Upper lobe of right lung (tissue), 1 donor: ENCODE measurements at regions not wholly inside any gene's neighbourhood (a gene's known extent, or its start where the extent isn't known, plus 50 kb on each side); places are given as distances from the start of the nearest gene placed in this dataset.

Source experiments
- ATAC-seq: fragments of 200-7000 bp; cut with Tn5 transposase; one replicate; pipeline ENCODE4 v1.9.1; 2020; ENCODE audit warnings: mild to moderate bottlenecking, moderate library complexity
- DNase-seq: peaks from one replicate; pipeline ENCODE4 v3.0.0-alpha.2; 2020
- H3K27ac ChIP-seq: fragments of 200-600 bp; one replicate; pipeline ENCODE4 v1.8.0; 2022
- H3K27me3 ChIP-seq: fragments of 200-600 bp; one replicate; pipeline ENCODE4 v1.8.0; 2022; ENCODE audit warnings: mild to moderate bottlenecking
- H3K36me3 ChIP-seq: fragments of 200-600 bp; one replicate; pipeline ENCODE4 v1.8.0; 2022
- H3K4me1 ChIP-seq: fragments of 200-600 bp; one replicate; pipeline ENCODE4 v1.8.0; 2022
- H3K4me3 ChIP-seq: fragments of 200-600 bp; one replicate; pipeline ENCODE4 v1.8.0; 2022; ENCODE audit warnings: mild to moderate bottlenecking
- H3K9me3 ChIP-seq: fragments of 200-600 bp; one replicate; pipeline ENCODE4 v1.8.0; 2022
- intact Hi-C: fragments of 100-400 bp; cut with DNase I; formaldehyde crosslinking; loops from one replicate; pipeline ENCODE4 v1.11.0; 2022
- TF ChIP-seq, protein P1 (sequence below): fragments of 200-600 bp; IDR thresholded peaks from one replicate; pipeline ENCODE4 v1.8.0; 2022; ENCODE audit warnings: antibody characterized with exemption
- donor health status: DM: no; HTN: yes; CAD: no; lungs with severe emphysema.

- Histone ChIP-seq H3K4me3 (no peak overlapping the region), H3K27ac (no peak overlapping the region), H3K4me1 (no peaks in the 10 kb centered on the region), H3K27me3 (peaks cover 6% of the 10 kb centered on the region), H3K9me3 (no peaks in the 10 kb centered on the region), H3K36me3 (no peaks in the 10 kb centered on the region)
- TF ChIP-seq, protein P1, sequence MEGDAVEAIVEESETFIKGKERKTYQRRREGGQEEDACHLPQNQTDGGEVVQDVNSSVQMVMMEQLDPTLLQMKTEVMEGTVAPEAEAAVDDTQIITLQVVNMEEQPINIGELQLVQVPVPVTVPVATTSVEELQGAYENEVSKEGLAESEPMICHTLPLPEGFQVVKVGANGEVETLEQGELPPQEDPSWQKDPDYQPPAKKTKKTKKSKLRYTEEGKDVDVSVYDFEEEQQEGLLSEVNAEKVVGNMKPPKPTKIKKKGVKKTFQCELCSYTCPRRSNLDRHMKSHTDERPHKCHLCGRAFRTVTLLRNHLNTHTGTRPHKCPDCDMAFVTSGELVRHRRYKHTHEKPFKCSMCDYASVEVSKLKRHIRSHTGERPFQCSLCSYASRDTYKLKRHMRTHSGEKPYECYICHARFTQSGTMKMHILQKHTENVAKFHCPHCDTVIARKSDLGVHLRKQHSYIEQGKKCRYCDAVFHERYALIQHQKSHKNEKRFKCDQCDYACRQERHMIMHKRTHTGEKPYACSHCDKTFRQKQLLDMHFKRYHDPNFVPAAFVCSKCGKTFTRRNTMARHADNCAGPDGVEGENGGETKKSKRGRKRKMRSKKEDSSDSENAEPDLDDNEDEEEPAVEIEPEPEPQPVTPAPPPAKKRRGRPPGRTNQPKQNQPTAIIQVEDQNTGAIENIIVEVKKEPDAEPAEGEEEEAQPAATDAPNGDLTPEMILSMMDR = no peak
- intact Hi-C loops = no loop called here
- DNase-seq (peak; percentile 19), ATAC-seq (no peak)
Measured at GRCh38 chr1:22323846-22324504, 127.7 kb upstream of the ZBTB40 start.

GRCh38 chr1:22325531-22326371, 125.9 kb upstream of the ZBTB40 start:
- H3K4me1 ChIP-seq = no peaks in the 10 kb centered on the region
- H3K9me3 ChIP-seq = no peaks in the 10 kb centered on the region
- H3K27ac ChIP-seq = no peak overlapping the region
- H3K36me3 ChIP-seq = no peaks in the 10 kb centered on the region
- TF ChIP-seq, protein P1 = no peak
- intact Hi-C loops = no loop called here
- no peak overlapping the region for H3K4me3 ChIP-seq
- peak; percentile 37 for DNase-seq
- no peak for ATAC-seq
- peaks cover 6% of the 10 kb centered on the region for H3K27me3 ChIP-seq

GRCh38 chr1:22326372-22326915, 125.2 kb upstream of the ZBTB40 start:
- no peak overlapping the region for H3K4me3 ChIP-seq
- intact Hi-C loops = no loop called here
- H3K27ac ChIP-seq = no peak overlapping the region
- peak; percentile 27 for DNase-seq
- H3K27me3 ChIP-seq = peaks cover under 1% of the 10 kb centered on the region
- no peaks in the 10 kb centered on the region for H3K9me3 ChIP-seq
- no peaks in the 10 kb centered on the region for H3K4me1 ChIP-seq
- no peaks in the 10 kb centered on the region for H3K36me3 ChIP-seq
- TF ChIP-seq, protein P1 = no peak
- no peak for ATAC-seq

DNA sequence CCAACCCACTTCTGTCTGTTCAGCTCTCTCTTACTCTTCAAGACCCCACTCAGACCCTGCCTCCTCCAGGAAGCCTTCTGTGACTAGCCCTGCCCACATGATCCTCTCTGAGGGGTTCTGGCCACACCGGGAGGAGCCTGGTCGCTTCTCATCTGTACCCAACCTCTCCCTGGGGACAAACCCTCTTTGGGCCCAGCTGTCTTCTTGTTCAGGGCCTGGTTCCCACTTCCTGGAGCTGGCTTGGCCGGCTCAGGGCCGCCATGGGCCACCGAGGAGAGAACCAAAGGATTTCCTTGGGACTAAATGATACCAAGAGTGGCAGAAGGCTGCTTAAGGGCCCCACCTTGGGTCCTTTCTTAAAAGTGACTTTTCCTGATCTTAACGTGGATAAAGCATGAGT, 124.7 kb upstream of the ZBTB40 start:
- Histone ChIP-seq H3K4me1 (no peaks in the 10 kb centered on the region), H3K9me3 (no peaks in the 10 kb centered on the region), H3K27me3 (no peaks in the 10 kb centered on the region), H3K36me3 (no peaks in the 10 kb centered on the region), H3K27ac (no peak overlapping the region), H3K4me3 (no peak overlapping the region)
- intact Hi-C loops = no loop called here
- ATAC-seq (no peak), DNase-seq (peak; percentile 30)
- TF ChIP-seq, protein P1 = no peak

DNA sequence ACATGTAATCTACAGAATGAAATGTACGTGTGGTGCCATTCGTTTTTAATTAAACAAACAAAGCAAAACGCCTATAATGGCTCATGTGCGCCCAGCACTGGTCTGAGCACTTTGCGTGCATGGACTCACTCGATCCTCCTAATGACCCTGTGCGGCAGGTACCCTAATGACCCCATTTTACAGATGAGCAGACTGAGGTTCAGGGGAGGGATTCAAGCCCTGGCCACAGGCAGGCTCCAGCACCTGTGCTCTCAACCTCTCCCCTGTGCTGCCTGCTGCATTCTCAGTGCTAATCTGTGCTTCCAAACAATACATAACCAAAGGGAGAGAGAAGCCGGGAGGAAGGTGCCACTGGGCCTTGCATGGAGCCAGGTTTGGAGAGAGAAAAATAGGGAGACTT, 124.2 kb upstream of the ZBTB40 start:
- TF ChIP-seq, protein P1 = no peak
- Histone ChIP-seq H3K4me1 (no peaks in the 10 kb centered on the region), H3K27ac (no peak overlapping the region), H3K27me3 (no peaks in the 10 kb centered on the region), H3K36me3 (no peaks in the 10 kb centered on the region), H3K9me3 (no peaks in the 10 kb centered on the region), H3K4me3 (no peak overlapping the region)
- DNase-seq (peak; percentile 34), ATAC-seq (no peak)
- intact Hi-C loops = no loop called here
